A549 (cell line): ENCODE measurements at regions not wholly inside any gene's neighbourhood (a gene's known extent, or its start where the extent isn't known, plus 50 kb on each side); places are given as distances from the start of the nearest gene placed in this dataset.

Experiments
- ATAC-seq, 2 experiments: fragments of 200-7000 bp in 1 of 2; fragments of >200 bp in 1 of 2; cut with Nextera tagmentation in 1 of 2; cut with Tn5 transposase in 1 of 2; 3 replicates each; pipeline versions ENCODE4 v1.8.0 to v1.9.1; 2018 to 2020; ENCODE audit warnings: mild to moderate bottlenecking in 1 of 2, moderate library complexity in 1 of 2
- CTCF ChIA-PET: fragments of 300-600 bp; sonication (Branson Sonifier 250); formaldehyde crosslinking; extraction: SDS; loops from one replicate; lab custom pipeline; 2021; ENCODE audit warnings: antibody characterized with exemption, inconsistent platforms; lab: Yijun Ruan, JAX
- POLR2A ChIA-PET: fragments of 350-600 bp; formaldehyde crosslinking; extraction: SDS; loops from one replicate; lab custom pipeline; 2021; ENCODE audit warnings: antibody characterized with exemption, inconsistent platforms; lab: Yijun Ruan, JAX
- DNase-seq, 2 experiments: peaks; one replicate each; pipeline versions ENCODE4 v3.0.0 to v3.0.0-alpha.2; 2011 to 2016; ENCODE audit warnings: low read depth in 1 of 2, low spot score in 1 of 2
- FAIRE-seq: peaks from 2 replicates; lab custom pipeline; 2011; peaks lifted over from hg19 to GRCh38; lab: Jason Lieb, UNC
- H3K27ac ChIP-seq, 2 experiments: fragments of >200 bp; sonication (Bioruptor Twin); formaldehyde crosslinking; 3 replicates each; pipeline ENCODE4 v1.5.1; 2016 to 2017
- H3K4me1 ChIP-seq: fragments of >200 bp; sonication (Bioruptor Twin); formaldehyde crosslinking; 3 replicates; pipeline ENCODE4 v1.6.1; 2016
- H3K4me2 ChIP-seq: fragments of >200 bp; sonication (Bioruptor Twin); formaldehyde crosslinking; 3 replicates; pipeline ENCODE4 v1.6.1; 2016
- H3K4me3 ChIP-seq: fragments of >200 bp; sonication (Bioruptor Twin); formaldehyde crosslinking; 3 replicates; pipeline ENCODE4 v1.5.1; 2016
- H3K9me3 ChIP-seq: fragments of >200 bp; sonication (Bioruptor Twin); formaldehyde crosslinking; 3 replicates; pipeline ENCODE4 v1.6.1; 2016
- CBX8 ChIP-seq: fragments of 200-600 bp; sonication (generic); IDR thresholded peaks from 2 replicates; pipeline ENCODE4 v1.6.1; 2016
- CHD2 ChIP-seq: fragments of 150-350 bp; IDR thresholded peaks from 2 replicates; pipeline ENCODE4 v1.6.1; 2014; ENCODE audit warnings: low read length; ENCODE audit not compliant: partially characterized antibody
- EP300 ChIP-seq, 2 experiments: fragments of >200 bp; sonication (Bioruptor Twin); formaldehyde crosslinking; IDR thresholded peaks; 2 replicates in 1 of 2; 3 replicates in 1 of 2; pipeline ENCODE4 v1.6.1; 2016 to 2017
- FOSB ChIP-seq: fragments of 250-450 bp; sonication (Bioruptor Pico); IDR thresholded peaks from 2 replicates; pipeline ENCODE4 v1.5.0; 2020; ENCODE audit warnings: mild to moderate bottlenecking, moderate library complexity
- FOXS1 ChIP-seq: fragments of 250-450 bp; sonication (Bioruptor Pico); IDR thresholded peaks from 2 replicates; pipeline ENCODE4 v1.5.0; 2020; ENCODE audit warnings: mild to moderate bottlenecking, moderate library complexity
- GATA3 ChIP-seq: IDR thresholded peaks from 2 replicates; pipeline ENCODE4 v1.6.1; 2012; ENCODE audit warnings: borderline replicate concordance
- HEYL ChIP-seq: fragments of 250-450 bp; sonication (Bioruptor Pico); IDR thresholded peaks from 2 replicates; pipeline ENCODE4 v1.8.0; 2021; ENCODE audit warnings: mild to moderate bottlenecking, moderate library complexity
- HOXA7 ChIP-seq: fragments of 250-450 bp; sonication (Bioruptor Pico); IDR thresholded peaks from 2 replicates; pipeline ENCODE4 v1.5.0; 2020; ENCODE audit warnings: mild to moderate bottlenecking, moderate library complexity
- HOXB5 ChIP-seq: fragments of 250-450 bp; sonication (Bioruptor Pico); IDR thresholded peaks from 2 replicates; pipeline ENCODE4 v1.5.0; 2020; ENCODE audit warnings: mild to moderate bottlenecking, moderate library complexity
- JUN ChIP-seq, 2 experiments: fragments of >200 bp; sonication (Bioruptor Twin); formaldehyde crosslinking; IDR thresholded peaks; 2 replicates in 1 of 2; 3 replicates in 1 of 2; pipeline ENCODE4 v1.6.1; 2016 to 2017
- KDM1A ChIP-seq: fragments of 200-600 bp; sonication (generic); IDR thresholded peaks from 2 replicates; pipeline ENCODE4 v1.6.1; 2016; ENCODE audit warnings: low read depth, mild to moderate bottlenecking
- KDM5A ChIP-seq: fragments of 200-600 bp; sonication (generic); IDR thresholded peaks from 2 replicates; pipeline ENCODE4 v1.6.1; 2016; ENCODE audit warnings: antibody characterized with exemption, mild to moderate bottlenecking
- MAFK ChIP-seq: fragments of 450-650 bp; IDR thresholded peaks from 2 replicates; pipeline ENCODE4 v1.6.1; 2014; ENCODE audit not compliant: partially characterized antibody
- MAZ ChIP-seq: fragments of 150-350 bp; IDR thresholded peaks from 2 replicates; pipeline ENCODE4 v1.6.1; 2014; ENCODE audit warnings: antibody characterized with exemption, low read depth, low read length, borderline replicate concordance
- MYC ChIP-seq: IDR thresholded peaks from 2 replicates; pipeline ENCODE4 v1.6.1; 2012; ENCODE audit warnings: mild to moderate bottlenecking, inconsistent platforms, low read length, improper control_type of control experiment, borderline replicate concordance
- NFE2L2 ChIP-seq: fragments of 150-350 bp; conservative IDR thresholded peaks from 2 replicates; pipeline ENCODE4 v1.6.1; 2014; ENCODE audit warnings: low read length
- PHF8 ChIP-seq: fragments of 200-600 bp; sonication (generic); IDR thresholded peaks from 2 replicates; pipeline ENCODE4 v1.6.1; 2016; ENCODE audit warnings: low read depth, mild to moderate bottlenecking, antibody characterized with exemption, moderate library complexity, borderline replicate concordance
- POLR2A ChIP-seq: IDR thresholded peaks from 2 replicates; pipeline ENCODE4 v1.6.1; 2012; ENCODE audit warnings: mild to moderate bottlenecking, low read length
- RAD21 ChIP-seq, 2 experiments: fragments of >200 bp in 1 of 2; sonication (Bioruptor Twin) in 1 of 2; formaldehyde crosslinking in 1 of 2; IDR thresholded peaks in 1 of 2; conservative IDR thresholded peaks in 1 of 2; 2 replicates in 1 of 2; 3 replicates in 1 of 2; pipeline ENCODE4 v1.6.1; 2012 to 2018; ENCODE audit warnings: inconsistent platforms in 1 of 2
- ZC3H11A ChIP-seq: fragments of 450-650 bp; IDR thresholded peaks from 2 replicates; pipeline ENCODE4 v1.6.1; 2014; ENCODE audit warnings: antibody characterized with exemption, mild to moderate bottlenecking
- ZSCAN20 ChIP-seq: fragments of 250-450 bp; sonication (Bioruptor Pico); IDR thresholded peaks from 2 replicates; pipeline ENCODE4 v1.8.0; 2022; ENCODE audit warnings: mild to moderate bottlenecking, moderate library complexity
- WGBS: methylation state at CpG from one replicate; pipeline ENCODE4 v1.1.6; 2017; ENCODE audit errors: missing lambda C conversion rate; 5-methylcytosine and 5-hydroxymethylcytosine counted together
- TF ChIP-seq, protein P1 (sequence below): IDR thresholded peaks from 2 replicates; pipeline ENCODE4 v1.6.1; 2012
- TF ChIP-seq, protein P2 (sequence below): fragments of 450-650 bp; IDR thresholded peaks from 2 replicates; pipeline ENCODE4 v1.6.1; 2014; ENCODE audit warnings: antibody characterized with exemption
- TF ChIP-seq, protein P3 (sequence below): fragments of >200 bp; sonication (Bioruptor Twin); formaldehyde crosslinking; IDR thresholded peaks from 3 replicates; pipeline ENCODE4 v1.6.1; 2016
- TF ChIP-seq, protein P4 (sequence below): fragments of 200-600 bp; sonication (generic); IDR thresholded peaks from 2 replicates; pipeline ENCODE4 v1.6.1; 2016; ENCODE audit warnings: antibody characterized with exemption, mild to moderate bottlenecking, moderate library complexity
- TF ChIP-seq, protein P5 (sequence below): IDR thresholded peaks from 2 replicates; pipeline ENCODE4 v1.6.1; 2012
- TF ChIP-seq, protein P6 (sequence below): IDR thresholded peaks from 2 replicates; pipeline ENCODE4 v1.6.1; 2012; ENCODE audit warnings: low read depth, borderline replicate concordance

DNA sequence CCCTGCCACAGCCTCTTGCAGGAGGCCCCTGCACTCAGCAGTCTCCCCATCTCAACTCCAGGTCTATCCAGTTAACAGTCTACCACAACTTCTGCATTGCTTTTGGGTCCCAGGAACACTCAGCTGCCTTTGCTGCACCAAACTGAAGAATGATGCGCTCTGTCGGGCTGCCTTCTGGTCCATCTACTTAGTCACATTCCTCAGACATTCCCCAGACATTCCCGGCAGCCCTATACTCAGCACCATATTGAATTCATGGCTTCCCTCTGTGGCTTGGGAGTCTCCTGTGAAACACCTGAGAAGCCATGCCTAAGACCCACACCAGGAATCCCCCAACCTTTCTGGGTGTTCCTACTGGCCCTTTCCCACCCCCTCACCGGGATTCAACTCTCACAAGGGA, 99.6 kb upstream of the COL21A1 start:
- H3K9me3 ChIP-seq, result no peaks in the 10 kb centered on the region
- H3K27ac ChIP-seq, result no peak overlapping the region
- no peaks in the 10 kb centered on the region for H3K4me1 ChIP-seq
- H3K4me3 ChIP-seq, result no peak overlapping the region
- CTCF ChIA-PET, result no interaction called here
- 81% methylated on average over 4 of the region's 4 CpGs for WGBS
- no peak overlapping the region for H3K4me2 ChIP-seq
- FAIRE-seq, result no peak
- no peak for ATAC-seq
- POLR2A ChIA-PET, result no interaction called here
- DNase-seq, result no peak
- TF ChIP-seq RAD21 (conservative IDR thresholded peaks at IDR 0.05 in 1 of 2, IDR thresholded peaks at IDR 0.05 in 1 of 2), result no peak
- no peak for TF ChIP-seq POLR2A
- no peak for TF ChIP-seq ZSCAN20 (CRISPR knock-in tag)
- TF ChIP-seq HOXB5 (CRISPR knock-in tag), result no peak
- TF ChIP-seq, protein P1, sequence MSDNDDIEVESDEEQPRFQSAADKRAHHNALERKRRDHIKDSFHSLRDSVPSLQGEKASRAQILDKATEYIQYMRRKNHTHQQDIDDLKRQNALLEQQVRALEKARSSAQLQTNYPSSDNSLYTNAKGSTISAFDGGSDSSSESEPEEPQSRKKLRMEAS, result no peak
- TF ChIP-seq MAZ, result no peak
- TF ChIP-seq PHF8, result no peak
- TF ChIP-seq MYC, result no peak
- no peak for TF ChIP-seq ZC3H11A
- TF ChIP-seq, protein P2, sequence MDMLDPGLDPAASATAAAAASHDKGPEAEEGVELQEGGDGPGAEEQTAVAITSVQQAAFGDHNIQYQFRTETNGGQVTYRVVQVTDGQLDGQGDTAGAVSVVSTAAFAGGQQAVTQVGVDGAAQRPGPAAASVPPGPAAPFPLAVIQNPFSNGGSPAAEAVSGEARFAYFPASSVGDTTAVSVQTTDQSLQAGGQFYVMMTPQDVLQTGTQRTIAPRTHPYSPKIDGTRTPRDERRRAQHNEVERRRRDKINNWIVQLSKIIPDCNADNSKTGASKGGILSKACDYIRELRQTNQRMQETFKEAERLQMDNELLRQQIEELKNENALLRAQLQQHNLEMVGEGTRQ, result no peak
- TF ChIP-seq, protein P3, sequence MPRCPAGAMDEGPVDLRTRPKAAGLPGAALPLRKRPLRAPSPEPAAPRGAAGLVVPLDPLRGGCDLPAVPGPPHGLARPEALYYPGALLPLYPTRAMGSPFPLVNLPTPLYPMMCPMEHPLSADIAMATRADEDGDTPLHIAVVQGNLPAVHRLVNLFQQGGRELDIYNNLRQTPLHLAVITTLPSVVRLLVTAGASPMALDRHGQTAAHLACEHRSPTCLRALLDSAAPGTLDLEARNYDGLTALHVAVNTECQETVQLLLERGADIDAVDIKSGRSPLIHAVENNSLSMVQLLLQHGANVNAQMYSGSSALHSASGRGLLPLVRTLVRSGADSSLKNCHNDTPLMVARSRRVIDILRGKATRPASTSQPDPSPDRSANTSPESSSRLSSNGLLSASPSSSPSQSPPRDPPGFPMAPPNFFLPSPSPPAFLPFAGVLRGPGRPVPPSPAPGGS, result no peak
- no peak for TF ChIP-seq JUN (IDR thresholded peaks at IDR 0.05)
- no peak for TF ChIP-seq EP300 (IDR thresholded peaks at IDR 0.05)
- TF ChIP-seq CHD2, result no peak
- TF ChIP-seq HOXA7 (CRISPR knock-in tag), result no peak
- no peak for TF ChIP-seq HEYL (CRISPR knock-in tag)
- no peak for TF ChIP-seq FOXS1 (CRISPR knock-in tag)

DNA sequence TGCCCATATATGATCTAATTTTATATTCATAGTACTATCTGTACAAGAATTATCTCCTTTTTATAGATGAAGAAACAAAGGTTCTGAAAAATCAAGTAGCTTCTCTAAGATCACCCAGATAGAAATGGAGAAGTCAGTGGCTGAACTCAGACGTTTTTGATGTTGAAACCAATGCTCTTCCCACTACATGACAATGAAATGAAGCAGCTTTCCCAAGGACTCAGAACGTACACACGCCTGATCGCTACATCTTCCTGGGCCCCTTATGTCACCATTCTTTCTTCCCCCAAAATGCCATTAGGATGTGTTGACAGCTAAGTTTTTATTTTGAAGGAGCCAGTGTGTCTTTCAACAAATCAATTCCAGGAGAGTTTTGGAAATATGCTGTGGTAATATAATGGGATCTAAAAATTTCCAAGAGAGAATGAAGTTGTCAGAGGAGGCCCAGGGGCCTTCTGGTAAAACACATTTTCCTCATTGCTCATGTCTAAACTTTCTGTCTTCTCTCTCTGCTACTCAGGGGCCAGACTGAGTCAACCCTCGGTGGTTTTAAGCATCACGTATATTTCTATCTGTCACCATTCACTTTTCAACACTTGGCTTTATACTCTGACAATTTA, 98.1 kb upstream of the COL21A1 start:
- POLR2A ChIA-PET, result no interaction called here
- TF ChIP-seq, protein P4, sequence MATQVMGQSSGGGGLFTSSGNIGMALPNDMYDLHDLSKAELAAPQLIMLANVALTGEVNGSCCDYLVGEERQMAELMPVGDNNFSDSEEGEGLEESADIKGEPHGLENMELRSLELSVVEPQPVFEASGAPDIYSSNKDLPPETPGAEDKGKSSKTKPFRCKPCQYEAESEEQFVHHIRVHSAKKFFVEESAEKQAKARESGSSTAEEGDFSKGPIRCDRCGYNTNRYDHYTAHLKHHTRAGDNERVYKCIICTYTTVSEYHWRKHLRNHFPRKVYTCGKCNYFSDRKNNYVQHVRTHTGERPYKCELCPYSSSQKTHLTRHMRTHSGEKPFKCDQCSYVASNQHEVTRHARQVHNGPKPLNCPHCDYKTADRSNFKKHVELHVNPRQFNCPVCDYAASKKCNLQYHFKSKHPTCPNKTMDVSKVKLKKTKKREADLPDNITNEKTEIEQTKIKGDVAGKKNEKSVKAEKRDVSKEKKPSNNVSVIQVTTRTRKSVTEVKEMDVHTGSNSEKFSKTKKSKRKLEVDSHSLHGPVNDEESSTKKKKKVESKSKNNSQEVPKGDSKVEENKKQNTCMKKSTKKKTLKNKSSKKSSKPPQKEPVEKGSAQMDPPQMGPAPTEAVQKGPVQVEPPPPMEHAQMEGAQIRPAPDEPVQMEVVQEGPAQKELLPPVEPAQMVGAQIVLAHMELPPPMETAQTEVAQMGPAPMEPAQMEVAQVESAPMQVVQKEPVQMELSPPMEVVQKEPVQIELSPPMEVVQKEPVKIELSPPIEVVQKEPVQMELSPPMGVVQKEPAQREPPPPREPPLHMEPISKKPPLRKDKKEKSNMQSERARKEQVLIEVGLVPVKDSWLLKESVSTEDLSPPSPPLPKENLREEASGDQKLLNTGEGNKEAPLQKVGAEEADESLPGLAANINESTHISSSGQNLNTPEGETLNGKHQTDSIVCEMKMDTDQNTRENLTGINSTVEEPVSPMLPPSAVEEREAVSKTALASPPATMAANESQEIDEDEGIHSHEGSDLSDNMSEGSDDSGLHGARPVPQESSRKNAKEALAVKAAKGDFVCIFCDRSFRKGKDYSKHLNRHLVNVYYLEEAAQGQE, result no peak
- no peak for TF ChIP-seq FOSB (CRISPR knock-in tag)
- TF ChIP-seq KDM5A, result no peak
- TF ChIP-seq HEYL (CRISPR knock-in tag), result no peak
- TF ChIP-seq MAFK, result no peak
- TF ChIP-seq KDM1A, result no peak
- TF ChIP-seq MAZ, result no peak
- TF ChIP-seq RAD21 (conservative IDR thresholded peaks at IDR 0.05 in 1 of 2, IDR thresholded peaks at IDR 0.05 in 1 of 2), result no peak
- TF ChIP-seq JUN (IDR thresholded peaks at IDR 0.05), result no peak
- TF ChIP-seq HOXB5 (CRISPR knock-in tag), result no peak
- TF ChIP-seq GATA3, result no peak
- TF ChIP-seq, protein P5, sequence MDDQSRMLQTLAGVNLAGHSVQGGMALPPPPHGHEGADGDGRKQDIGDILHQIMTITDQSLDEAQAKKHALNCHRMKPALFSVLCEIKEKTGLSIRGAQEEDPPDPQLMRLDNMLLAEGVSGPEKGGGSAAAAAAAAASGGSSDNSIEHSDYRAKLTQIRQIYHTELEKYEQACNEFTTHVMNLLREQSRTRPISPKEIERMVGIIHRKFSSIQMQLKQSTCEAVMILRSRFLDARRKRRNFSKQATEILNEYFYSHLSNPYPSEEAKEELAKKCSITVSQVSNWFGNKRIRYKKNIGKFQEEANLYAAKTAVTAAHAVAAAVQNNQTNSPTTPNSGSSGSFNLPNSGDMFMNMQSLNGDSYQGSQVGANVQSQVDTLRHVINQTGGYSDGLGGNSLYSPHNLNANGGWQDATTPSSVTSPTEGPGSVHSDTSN, result no peak
- TF ChIP-seq, protein P2, result no peak
- TF ChIP-seq PHF8, result no peak
- TF ChIP-seq ZSCAN20 (CRISPR knock-in tag), result no peak
- TF ChIP-seq CBX8, result no peak
- TF ChIP-seq EP300 (IDR thresholded peaks at IDR 0.05), result no peak
- TF ChIP-seq, protein P6, sequence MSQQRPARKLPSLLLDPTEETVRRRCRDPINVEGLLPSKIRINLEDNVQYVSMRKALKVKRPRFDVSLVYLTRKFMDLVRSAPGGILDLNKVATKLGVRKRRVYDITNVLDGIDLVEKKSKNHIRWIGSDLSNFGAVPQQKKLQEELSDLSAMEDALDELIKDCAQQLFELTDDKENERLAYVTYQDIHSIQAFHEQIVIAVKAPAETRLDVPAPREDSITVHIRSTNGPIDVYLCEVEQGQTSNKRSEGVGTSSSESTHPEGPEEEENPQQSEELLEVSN, result no peak
- no peak for TF ChIP-seq NFE2L2
- H3K4me2 ChIP-seq, result no peak overlapping the region
- CTCF ChIA-PET, result no interaction called here
- H3K4me1 ChIP-seq, result no peaks in the 10 kb centered on the region
- ATAC-seq (no peak), FAIRE-seq (no peak), DNase-seq (no peak)
- no peak overlapping the region for H3K27ac ChIP-seq
- WGBS, result 55% methylated on average over 6 of the region's 6 CpGs
- no peaks in the 10 kb centered on the region for H3K9me3 ChIP-seq
- H3K4me3 ChIP-seq, result no peak overlapping the region
